Globus pallidus (tissue), 1 donor: ENCODE measurements at regions not wholly inside any gene's neighbourhood (a gene's known extent, or its start where the extent isn't known, plus 50 kb on each side); places are given as distances from the start of the nearest gene placed in this dataset.
"Not testable (repeated sequence)": the region's sequence is repeated elsewhere in the genome, so short reads cannot be mapped to it uniquely, and the experiment has no call there.

Source experiments
- DNase-seq: peaks from one replicate; pipeline ENCODE4 v3.0.0-alpha.2; 2015; ENCODE audit warnings: low spot score

DNA sequence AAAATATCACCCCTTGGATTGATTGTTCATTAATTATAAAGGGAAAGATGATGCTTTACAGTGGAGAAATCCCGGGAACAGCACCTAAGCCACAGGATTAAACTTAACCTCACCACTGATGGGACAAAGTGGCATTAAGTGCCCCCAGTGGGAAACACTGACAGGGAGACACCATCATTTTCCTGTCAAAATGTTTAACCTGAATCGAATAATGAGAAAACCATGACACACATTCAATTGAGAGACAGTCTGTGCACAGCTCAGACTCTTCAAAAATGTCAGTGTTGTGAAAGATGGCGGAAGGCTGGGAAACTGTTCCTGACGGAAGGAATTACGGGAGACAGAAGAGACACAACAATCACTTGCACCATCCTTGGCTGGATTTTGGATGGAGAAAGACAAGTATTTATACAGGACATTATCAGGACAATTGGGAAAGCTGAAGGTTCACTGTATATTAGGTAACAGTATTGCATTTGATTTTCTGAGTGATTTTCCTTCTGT lies 111.8 kb upstream of the ASB18 start:
- DNase-seq = no peak

- no peak for DNase-seq
Measured at GRCh38 chr2:236376566-236377244, 112.5 kb upstream of the ASB18 start.

GRCh38 chr2:236380051-236380612 lies 115.9 kb upstream of the ASB18 start:
- DNase-seq = no peak

- DNase-seq = not testable (repeated sequence)
Measured at GRCh38 chr2:236381253-236381652, 117.0 kb upstream of the ASB18 start.

DNA sequence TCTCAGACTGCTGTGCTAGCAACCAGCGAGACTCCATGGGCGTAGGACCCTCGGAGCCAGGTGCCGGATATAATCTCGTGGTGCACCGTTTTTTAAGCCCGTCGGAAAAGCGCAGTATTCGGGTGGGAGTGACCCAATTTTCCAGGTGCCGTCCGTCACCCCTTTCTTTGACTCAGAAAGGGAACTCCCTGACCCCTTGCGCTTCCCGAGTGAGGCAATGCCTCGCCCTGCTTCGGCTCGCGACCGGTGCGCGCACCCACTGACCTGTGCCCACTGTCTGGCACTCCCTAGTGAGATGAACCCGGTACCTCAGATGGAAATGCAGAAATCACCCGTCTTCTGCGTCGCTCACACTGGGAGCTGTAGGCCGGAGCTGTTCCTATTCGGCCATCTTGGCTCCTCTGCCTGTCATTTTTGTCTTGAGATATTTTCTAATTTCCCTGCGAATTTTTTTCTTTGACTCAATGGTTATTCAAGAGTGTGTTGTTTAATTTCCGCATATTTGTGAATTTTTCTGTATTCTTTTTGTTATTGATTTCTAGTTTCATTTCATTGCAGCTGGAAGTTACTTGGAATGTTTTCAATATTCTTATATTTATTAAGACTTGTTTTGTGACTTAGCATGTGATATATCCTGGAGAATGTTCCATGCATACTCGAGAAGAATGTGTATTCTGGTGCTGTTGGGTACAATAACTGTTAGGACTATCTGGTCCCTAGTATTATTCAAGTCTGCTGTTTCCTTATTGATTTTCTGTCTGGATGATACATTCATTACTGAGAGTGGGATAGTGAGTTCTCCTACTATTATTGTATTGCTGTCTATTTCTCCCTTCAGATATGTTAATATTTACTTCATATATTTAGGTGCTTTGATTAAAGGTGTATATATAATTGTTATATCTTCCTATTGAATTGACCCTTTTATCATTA lies 125.3 kb upstream of the ASB18 start:
- DNase-seq = not testable (repeated sequence)

- DNase-seq = no peak
Measured at GRCh38 chr2:236393101-236393500, 128.9 kb upstream of the ASB18 start.

DNA sequence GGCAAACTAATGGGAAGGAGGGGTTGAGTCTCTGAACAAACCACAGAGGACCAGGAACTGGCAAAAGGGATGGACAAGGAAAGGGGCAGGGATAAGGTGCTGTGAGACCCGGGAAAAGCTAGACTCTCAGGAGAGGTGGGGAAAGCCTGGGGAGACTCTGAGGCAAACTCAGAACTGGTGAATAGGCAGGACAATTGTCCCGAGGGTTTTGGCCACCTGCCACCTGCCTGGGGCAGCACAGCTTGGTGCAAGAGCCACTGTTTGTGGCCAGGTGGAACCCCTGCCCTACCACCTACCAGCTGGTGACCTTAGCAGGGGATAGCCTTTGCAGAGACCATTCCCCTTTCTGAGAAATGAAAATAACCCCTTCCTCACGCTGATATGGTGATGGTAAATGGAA lies 129.4 kb upstream of the ASB18 start:
- no peak for DNase-seq

GRCh38 chr2:236394571-236394970 lies 130.4 kb upstream of the ASB18 start:
- no peak for DNase-seq

DNA sequence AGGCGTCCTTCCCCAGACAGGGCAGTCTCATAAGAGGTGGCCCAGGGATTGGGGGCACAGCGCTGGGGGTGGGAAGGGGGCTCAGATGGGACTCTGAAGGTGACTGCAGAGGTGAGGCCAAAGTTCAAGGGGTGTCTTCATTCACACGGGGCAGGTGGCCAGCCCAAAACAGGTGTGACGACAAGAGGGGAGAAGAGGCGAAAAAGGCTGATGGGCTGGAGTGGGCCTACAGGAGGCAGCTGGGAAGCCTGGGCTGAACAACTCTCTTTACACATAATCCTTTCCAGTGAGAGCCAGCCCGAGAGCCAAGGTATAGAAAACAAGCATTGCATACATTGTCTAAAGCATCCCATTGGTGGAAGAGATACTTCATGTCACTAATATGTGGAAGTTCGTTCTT lies 130.9 kb upstream of the ASB18 start:
- DNase-seq = no peak

GRCh38 chr2:236396818-236397350 lies 132.7 kb upstream of the ASB18 start:
- DNase-seq = no peak

GRCh38 chr2:236397681-236398080 lies 133.5 kb upstream of the ASB18 start:
- no peak for DNase-seq

DNA sequence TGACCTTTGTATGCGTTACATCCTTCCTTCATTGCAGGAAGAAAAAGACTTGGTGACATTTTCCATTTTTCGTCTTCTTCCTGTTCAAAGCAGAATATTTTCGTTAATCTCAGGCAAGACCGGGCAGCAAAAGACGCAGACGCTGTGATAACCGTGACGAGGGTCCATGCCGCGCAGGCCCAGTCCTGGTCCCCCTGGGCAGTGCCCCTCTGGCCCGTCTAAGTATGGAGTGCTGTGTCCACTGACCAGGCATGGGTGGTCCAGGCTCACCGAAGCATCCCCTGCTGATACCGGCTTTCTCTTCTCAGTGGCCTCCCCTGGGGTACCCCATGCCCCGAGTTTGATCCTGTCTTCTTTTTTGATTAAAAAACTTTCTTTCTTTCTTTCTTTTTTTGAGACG lies 135.2 kb upstream of the ASB18 start:
- DNase-seq = no peak

- DNase-seq = no peak
Measured at GRCh38 chr2:236400046-236400574, 135.9 kb upstream of the ASB18 start.

DNA sequence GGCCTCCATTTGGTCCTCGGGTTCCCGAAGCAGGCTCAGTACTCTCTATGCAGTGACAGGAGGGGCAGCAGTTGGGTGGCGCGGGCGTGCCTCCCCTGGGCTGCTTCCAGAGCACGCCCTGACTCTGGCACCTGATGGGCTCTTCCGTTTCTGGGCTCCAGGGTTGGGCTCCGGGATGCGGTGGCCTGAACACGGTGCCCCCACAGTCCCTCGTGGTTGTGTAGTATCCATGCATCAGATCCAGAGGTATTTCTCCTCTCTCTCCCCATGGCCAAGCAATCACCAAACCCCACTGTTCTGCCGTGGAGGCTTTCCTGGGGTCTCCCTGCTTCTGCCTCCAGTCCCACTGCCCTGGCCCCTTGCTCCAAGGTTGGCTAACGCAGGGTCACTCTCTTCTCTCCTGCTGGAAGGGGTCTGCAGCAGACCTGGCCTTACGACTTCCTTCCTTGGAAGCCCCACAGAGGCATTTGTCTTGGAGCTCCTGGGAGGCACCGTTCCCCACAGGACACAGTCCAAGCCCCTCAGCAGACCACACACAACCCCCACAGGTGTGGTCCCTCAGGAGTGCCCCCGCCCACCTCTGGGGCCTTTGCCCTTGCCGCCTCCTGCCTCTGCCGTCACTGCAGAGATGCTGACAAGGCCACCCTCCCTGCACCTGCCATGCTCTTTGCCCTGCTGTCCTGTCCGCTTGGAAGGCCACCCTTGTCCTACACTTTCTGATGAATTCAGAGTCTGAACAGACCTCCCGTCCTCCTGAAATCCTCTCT lies 136.6 kb upstream of the ASB18 start:
- DNase-seq = no peak

- no peak for DNase-seq
Measured at GRCh38 chr2:236402033-236402790, 138.0 kb upstream of the ASB18 start.

- DNase-seq = no peak
Measured at GRCh38 chr2:236403125-236403524, 138.9 kb upstream of the ASB18 start.

DNA sequence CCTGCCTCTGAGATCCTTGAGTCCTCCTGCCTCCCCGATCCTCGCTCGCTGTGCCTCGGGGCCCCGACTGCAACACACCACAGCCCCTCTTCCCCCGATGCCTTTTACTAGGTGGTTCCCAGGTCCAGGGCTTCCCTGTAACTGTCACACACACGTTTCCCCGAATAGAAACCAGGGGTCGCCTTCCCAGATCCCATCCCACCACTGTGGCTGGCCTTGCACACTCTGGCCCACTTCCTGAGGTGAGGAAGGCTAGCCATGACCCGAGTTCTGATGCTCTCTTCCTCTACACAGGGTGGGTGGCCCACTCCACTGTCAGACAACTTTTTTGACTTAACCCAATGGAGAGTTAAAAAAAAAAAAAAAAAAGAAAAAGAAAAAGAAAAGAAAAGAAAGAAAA lies 139.6 kb upstream of the ASB18 start:
- no peak for DNase-seq

- no peak for DNase-seq
Measured at GRCh38 chr2:236404346-236404745, 140.1 kb upstream of the ASB18 start.

- no peak for DNase-seq
Measured at GRCh38 chr2:236405357-236405756, 141.2 kb upstream of the ASB18 start.

GRCh38 chr2:236408090-236408489 lies 143.9 kb upstream of the ASB18 start:
- no peak for DNase-seq

DNA sequence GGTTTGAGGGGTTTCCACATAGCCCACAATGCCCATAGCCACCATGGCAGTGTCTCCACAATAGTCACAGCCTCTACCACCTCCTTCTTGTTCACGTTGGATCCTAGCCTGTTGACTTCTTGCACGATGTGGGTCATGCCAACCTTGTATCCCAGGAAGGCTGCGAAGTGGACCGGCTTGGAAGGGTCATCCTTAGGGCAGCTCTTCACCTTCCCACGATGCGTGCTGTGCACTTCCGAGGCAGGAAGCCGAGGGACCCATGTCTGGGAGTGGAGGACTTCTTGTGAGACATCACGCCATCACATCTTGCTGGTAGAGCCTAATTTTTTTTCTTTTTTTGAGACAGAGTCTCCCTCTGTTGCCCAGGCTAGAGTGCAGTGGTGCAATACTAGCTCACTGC lies 144.6 kb upstream of the ASB18 start:
- no peak for DNase-seq
